HG03354 (cell line): ENCODE measurements at regions not wholly inside any gene's neighbourhood (a gene's known extent, or its start where the extent isn't known, plus 50 kb on each side); places are given as distances from the start of the nearest gene placed in this dataset.
"Not testable (repeated sequence)": the region's sequence is repeated elsewhere in the genome, so short reads cannot be mapped to it uniquely, and the experiment has no call there.

ENCODE experiments used
- ATAC-seq: cut with Tn5 transposase; IDR thresholded peaks from one replicate; pipeline ENCODE4 v1.9.1; 2021; ENCODE audit warnings: mild to moderate bottlenecking; ENCODE audit not compliant: unreplicated experiment, poor library complexity, severe bottlenecking

- peak; percentile 44 for ATAC-seq
Measured at GRCh38 chr5:89187268-89187667, 304.3 kb upstream of the MEF2C start.

DNA sequence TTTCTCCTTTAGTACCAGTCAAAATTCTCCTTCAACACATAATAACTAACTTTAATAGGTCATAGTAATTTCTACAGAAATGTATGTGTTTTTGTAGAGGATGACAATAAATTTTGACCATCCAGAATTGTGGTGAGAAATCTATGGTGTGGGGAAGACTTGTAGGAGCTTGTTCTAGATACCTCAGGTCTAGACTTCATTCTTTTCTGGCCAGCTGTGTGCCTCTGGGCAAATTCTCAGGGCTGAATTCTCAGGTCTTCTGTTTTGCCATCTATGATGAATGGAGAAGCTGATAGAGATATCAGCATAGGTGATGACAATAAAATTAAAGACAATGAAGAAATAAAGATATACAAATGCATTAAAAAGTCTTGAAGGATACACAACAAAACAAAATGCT lies 298.6 kb upstream of the MEF2C start:
- ATAC-seq = no peak

DNA sequence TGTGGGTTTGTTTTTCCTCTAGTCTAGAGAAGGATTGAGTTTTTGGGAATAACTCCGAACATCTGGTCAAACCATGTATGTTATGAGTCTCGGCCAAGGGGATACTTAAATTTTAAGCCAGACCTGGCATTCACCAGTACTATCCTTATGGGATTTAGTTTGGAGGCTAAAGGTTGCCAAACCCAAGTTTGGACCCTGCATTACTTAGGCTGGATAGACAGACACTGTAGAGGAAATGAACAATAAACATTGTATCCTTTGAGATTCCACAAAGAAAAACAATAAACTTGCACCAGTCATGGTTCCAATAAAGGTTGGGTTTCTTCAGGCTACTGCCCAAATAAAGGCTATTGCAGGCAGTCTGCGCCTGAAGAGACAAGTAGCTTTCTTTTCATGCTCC lies 296.7 kb upstream of the MEF2C start:
- no peak for ATAC-seq

DNA sequence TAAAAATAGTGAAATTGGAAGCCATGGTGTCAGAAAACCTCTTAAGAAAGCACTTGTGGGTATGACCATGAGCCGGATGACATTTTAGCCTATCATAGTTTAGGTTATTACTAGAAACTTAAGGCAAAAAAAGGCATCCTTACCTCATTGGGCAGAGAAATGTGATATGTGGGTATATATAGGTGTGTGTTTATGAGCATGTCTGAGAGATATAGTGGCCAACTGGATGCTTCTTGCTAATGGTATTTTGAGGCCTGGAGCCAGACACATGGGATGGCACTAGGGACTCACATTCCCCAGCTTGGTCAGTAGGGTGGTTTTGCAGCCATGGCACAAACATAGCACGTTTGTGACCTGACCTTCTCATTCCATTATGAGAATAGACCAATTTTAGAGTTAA lies 295.6 kb upstream of the MEF2C start:
- ATAC-seq = no peak

DNA sequence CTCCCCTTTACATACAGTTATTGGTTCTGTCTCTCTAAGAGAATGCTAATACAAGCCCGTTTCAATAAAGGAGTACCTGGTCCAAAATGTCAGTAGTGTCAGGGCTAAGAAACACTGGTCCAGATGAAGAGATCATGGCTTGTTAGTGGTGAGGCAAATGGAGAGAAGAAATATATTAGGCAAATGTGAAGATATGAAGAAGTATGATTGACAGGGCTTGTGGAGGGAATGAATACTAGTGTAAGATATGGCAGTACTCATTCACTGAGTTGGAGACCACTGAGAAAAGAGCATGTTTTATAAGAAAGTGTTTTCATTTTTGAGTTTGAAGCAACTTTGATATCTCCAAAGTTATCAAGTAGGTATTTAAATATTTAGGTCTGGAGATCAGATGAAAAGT lies 290.5 kb upstream of the MEF2C start:
- ATAC-seq = no peak

DNA sequence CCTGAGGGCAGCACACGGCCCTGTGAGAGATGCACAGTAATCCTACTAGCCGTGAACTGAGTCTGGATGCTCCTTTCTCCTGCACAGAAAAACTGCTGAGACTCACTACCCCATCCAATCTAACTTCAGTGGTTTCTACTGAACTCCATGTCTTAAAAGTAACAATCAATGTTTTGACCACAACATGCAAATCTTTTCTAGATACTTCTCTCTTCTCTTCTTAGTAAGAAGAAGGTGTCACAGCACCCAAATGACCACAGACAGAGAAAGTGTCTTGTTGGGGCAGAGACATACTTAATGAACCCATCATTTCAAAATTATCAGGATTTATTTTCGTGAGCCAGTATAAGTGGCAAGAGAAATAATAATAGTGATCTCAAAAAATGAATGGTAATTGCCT lies 285.8 kb upstream of the MEF2C start:
- peak; percentile 94 for ATAC-seq

DNA sequence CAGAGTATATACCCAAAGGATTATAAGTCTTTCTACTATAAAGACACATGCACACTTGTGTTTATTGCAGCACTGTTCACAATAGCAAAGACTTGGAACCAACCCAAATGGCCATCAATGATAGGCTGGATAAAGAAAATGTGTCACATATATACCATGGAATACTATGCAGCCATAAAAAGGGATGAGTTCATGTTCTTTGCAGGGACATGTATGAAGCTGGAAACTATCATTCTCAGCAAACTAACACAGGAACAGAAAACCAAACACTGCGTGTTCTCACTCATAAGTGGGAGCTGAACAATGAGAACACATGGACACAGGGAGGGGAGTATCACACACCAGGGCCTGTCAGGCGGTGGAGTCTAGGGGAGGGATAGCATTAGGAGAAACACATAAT lies 281.7 kb upstream of the MEF2C start:
- ATAC-seq = not testable (repeated sequence)

DNA sequence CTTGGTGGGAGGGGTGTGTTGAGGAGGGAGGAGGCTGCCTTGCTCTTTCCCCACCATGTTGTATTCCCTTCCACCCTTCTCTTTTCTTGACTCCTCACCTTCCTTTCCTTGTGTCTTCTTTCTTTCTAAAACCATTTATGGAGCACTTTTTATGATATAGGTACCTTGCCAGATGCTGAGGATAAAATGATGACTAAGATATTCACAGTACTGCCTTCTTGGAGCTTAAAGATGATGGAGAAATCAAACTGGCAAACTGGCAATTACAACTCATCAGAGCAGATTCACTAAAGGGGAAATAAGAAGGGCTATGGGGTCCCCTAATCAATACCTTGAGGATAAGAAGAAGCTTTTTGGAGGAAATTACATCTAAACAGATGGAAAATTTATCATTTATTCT lies 273.2 kb upstream of the MEF2C start:
- ATAC-seq = no peak

DNA sequence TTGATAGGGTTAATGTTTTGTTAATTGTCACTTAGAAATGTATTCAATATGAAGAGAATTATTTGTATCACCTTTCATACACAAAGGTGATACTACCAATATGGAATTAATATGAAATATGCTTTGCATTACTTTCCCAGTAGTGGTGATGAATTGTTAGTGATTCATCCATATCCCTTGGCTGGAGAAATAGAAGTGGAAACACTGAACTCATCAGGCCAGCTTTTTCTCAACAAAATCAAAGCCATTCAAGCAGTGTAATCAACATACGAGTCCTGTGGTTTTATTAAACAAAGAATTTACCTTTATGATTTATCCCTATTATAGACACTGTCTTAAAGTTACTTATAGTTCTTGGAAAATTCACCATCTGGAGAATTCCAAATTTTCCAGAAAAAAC lies 264.0 kb upstream of the MEF2C start:
- no peak for ATAC-seq

DNA sequence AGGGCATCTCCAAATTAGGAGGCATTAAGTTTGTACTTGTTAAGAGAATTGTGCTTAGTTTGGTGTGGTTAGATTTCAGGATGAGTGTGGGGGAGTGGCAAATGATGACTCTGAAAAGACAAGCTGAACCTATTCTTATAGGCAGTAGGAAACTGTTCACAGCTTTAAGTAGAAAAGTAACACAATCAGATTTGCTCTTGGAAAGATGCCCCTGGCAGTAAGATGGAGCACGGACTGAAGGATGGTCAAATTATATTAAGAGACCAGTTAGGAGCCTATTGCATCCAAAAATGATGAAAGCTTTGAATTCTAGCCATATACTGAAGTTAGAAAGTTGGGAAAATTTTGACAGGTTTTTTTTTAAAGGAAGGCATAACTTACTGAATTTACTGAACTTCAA lies 254.2 kb upstream of the MEF2C start:
- no peak for ATAC-seq

GRCh38 chr5:89133975-89134374 lies 251.0 kb upstream of the MEF2C start:
- ATAC-seq = no peak

DNA sequence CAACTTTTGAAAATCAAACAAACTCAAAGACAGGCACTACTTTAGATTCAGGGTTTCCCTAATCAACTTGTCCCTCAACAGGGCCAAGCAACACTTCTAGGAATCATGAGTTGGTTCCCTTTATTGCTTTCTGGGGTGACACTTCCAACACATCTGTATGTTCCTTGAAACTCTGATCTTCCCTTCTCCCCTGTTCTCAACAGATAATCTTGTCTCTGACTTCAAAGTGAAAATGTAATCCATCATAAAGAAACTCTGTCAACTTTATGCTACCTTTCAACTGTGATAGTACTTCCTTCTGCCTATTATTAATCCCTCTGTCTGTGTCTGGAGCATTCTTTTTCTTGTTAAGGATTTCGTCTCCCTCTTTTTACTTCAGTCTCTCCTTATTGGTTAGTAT lies 250.1 kb upstream of the MEF2C start:
- ATAC-seq = no peak

GRCh38 chr5:89130851-89131250 lies 247.9 kb upstream of the MEF2C start:
- ATAC-seq = no peak

- ATAC-seq = no peak
Measured at GRCh38 chr5:89129941-89130340, 247.0 kb upstream of the MEF2C start.

GRCh38 chr5:89128906-89129625 lies 246.1 kb upstream of the MEF2C start:
- ATAC-seq = no peak

DNA sequence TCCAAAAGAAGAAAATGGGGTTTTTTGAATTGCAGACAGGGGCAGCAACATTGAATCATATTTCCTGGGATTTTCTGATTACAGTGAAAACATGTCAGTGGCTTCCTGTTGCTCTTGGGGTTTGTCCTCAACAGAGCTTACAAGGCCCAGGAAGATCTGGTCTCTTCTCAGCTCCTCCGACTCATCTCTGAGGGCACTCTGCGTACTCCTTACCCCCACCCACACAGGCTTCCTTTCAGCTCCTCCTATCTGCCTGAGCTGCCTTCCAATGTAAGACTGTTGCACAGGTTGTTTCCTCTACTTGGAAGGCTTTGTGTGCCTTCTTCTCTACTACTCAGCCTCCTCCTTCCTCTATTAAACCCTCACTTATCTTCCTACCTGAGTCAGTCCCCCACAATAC lies 245.1 kb upstream of the MEF2C start:
- ATAC-seq = no peak

- ATAC-seq = no peak
Measured at GRCh38 chr5:89127191-89127590, 244.2 kb upstream of the MEF2C start.

DNA sequence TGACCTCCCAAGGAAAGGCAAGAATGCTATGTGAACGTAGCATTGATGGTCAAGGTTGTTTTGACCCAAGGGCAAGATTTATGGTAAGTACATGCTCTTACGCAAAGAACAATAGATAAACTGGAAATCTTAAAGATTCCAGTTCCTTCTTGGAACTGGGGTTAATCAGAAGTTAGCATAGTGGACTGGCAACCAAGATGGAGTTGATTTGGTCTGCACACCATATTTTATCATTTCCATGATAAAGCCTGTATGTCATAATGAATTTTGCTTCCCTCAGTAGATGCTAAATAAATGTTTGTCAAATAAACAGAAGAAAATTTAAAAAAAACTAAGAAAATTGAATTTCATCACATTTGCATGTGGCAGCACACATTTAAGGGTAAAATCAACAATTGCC lies 242.4 kb upstream of the MEF2C start:
- no peak for ATAC-seq

DNA sequence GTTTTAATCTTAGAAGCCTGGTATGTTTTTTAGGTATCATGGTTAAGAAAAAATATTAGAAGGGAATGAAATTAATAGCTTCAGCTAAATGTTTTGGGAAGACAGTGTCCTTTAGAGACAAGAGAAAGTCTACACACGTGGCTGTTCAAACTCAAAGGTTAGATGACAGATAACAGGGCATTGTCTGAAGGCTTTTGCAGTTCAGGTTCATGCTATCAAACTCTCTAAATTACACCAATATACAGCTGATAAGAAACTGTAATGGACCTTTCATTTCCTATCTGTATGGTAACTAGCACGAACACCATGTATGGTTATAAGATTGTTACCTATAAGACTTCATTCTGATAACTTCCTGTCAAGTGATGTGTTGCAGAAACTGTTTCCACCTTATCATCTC lies 240.6 kb upstream of the MEF2C start:
- ATAC-seq = no peak

DNA sequence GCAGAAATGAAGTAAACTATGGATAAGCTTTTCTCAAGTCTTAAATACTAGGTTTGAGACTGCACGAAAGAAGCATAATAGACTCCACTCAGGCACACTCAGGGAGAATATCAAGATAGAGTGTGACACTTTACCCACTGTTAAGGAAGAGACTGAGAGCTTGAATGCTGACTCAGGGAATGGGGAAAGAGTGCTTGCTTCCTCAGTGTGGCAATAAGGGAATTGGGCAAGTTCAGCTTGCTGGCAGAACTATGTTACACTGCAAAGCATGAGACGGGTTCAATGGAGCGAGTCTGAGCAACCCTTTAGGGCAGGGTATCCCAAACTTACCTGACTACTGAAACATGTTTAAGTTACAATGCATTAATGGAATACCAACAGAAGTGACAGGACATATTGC lies 237.7 kb upstream of the MEF2C start:
- no peak for ATAC-seq

- ATAC-seq = peak; percentile 96
Measured at GRCh38 chr5:89117124-89117644, 234.2 kb upstream of the MEF2C start.
